Activated CD4-positive, alpha-beta memory T cell treated with anti-CD3 and anti-CD28 coated beads for 36 hours (primary cell): ENCODE measurements at regions not wholly inside any gene's neighbourhood (a gene's known extent, or its start where the extent isn't known, plus 50 kb on each side); places are given as distances from the start of the nearest gene placed in this dataset.
"Not testable (repeated sequence)": the region's sequence is repeated elsewhere in the genome, so short reads cannot be mapped to it uniquely, and the experiment has no call there.

ENCODE experiments used
- CTCF ChIA-PET: fragments of 350-600 bp; sonication (Branson Sonifier 250); formaldehyde crosslinking; loops from one replicate; lab custom pipeline; 2021; ENCODE audit warnings: antibody characterized with exemption, inconsistent platforms; lab: Charles Lee
- POLR2A ChIA-PET: fragments of 350-600 bp; sonication (Branson Sonifier 250); formaldehyde crosslinking; loops from one replicate; lab custom pipeline; 2021; ENCODE audit warnings: antibody characterized with exemption; lab: Charles Lee
- DNase-seq: peaks from one replicate; pipeline ENCODE4 v3.0.0-alpha.2; 2020
- H3K27ac Mint-ChIP-seq: one replicate; pipeline ENCODE4 v1.8.0; 2021; ENCODE audit warnings: mixed read lengths
- H3K27me3 Mint-ChIP-seq: one replicate; pipeline ENCODE4 v1.8.0; 2021; ENCODE audit warnings: mixed read lengths
- H3K36me3 Mint-ChIP-seq: one replicate; pipeline ENCODE4 v1.8.0; 2021; ENCODE audit warnings: mixed read lengths
- H3K4me1 Mint-ChIP-seq: one replicate; pipeline ENCODE4 v1.8.0; 2021; ENCODE audit warnings: low read depth, mixed read lengths
- H3K4me3 Mint-ChIP-seq: one replicate; pipeline ENCODE4 v1.8.0; 2021; ENCODE audit warnings: mild to moderate bottlenecking, mixed read lengths
- H3K9me3 Mint-ChIP-seq: one replicate; pipeline ENCODE4 v1.8.0; 2021; ENCODE audit warnings: mixed read lengths
- intact Hi-C: fragments of 100-400 bp; cut with micrococcal nuclease; formaldehyde crosslinking; loops from one replicate; pipeline ENCODE4 v1.15.1; 2023

DNA sequence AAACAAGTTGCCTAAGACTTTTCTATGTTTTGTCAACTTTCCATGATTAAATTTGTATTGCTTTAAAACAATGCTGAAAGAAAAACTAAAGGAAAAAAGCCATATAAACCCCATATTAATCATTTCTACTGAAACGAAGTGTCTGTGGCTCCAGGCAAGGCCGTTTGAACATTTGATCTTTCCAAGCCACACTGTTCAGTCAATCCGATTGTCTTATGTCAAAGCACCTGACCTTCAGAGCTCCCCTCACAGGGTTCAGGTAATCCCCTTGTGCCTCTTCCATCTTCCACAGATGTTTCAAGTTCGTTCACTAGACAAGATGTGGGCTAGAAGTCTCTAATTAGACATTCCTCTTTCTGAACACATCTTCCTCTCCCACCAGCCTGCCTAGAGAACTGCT lies 177.1 kb upstream of the NUDT10 start:
- no peak for DNase-seq
- intact Hi-C loops: no loop called here
- no peak overlapping the region for H3K4me3 Mint-ChIP-seq
- ChIA-PET POLR2A (no interaction called here), CTCF (interaction anchor here (1.1 kb wide), 1 partner anchor 9 kb away, joined by 3 read pairs; no protein-coding TSS in a partner anchor)
- H3K36me3 Mint-ChIP-seq: no peaks in the 10 kb centered on the region
- no peaks in the 10 kb centered on the region for H3K9me3 Mint-ChIP-seq
- no peaks in the 10 kb centered on the region for H3K27me3 Mint-ChIP-seq
- no peak overlapping the region for H3K27ac Mint-ChIP-seq
- H3K4me1 Mint-ChIP-seq: peaks cover 2% of the 10 kb centered on the region

- ChIA-PET POLR2A (no interaction called here), CTCF (no interaction called here)
- H3K4me3 Mint-ChIP-seq: no peak overlapping the region
- no peaks in the 10 kb centered on the region for H3K9me3 Mint-ChIP-seq
- no peaks in the 10 kb centered on the region for H3K36me3 Mint-ChIP-seq
- no peak for DNase-seq
- intact Hi-C loops: no loop called here
- H3K27ac Mint-ChIP-seq: no peak overlapping the region
- H3K4me1 Mint-ChIP-seq: peaks cover 2% of the 10 kb centered on the region
- H3K27me3 Mint-ChIP-seq: no peaks in the 10 kb centered on the region
Observed at GRCh38 chrX:51158231-51158630, 174.4 kb upstream of the NUDT10 start.

GRCh38 chrX:51159378-51159777 lies 173.2 kb upstream of the NUDT10 start:
- CTCF ChIA-PET, H3K27ac Mint-ChIP-seq, H3K4me1 Mint-ChIP-seq, intact Hi-C loops, H3K9me3 Mint-ChIP-seq, H3K27me3 Mint-ChIP-seq, POLR2A ChIA-PET, H3K4me3 Mint-ChIP-seq, H3K36me3 Mint-ChIP-seq, DNase-seq: not testable (repeated sequence)

- no peak overlapping the region for H3K27ac Mint-ChIP-seq
- H3K4me3 Mint-ChIP-seq: no peak overlapping the region
- no peaks in the 10 kb centered on the region for H3K4me1 Mint-ChIP-seq
- intact Hi-C loops: no loop called here
- ChIA-PET POLR2A (no interaction called here), CTCF (no interaction called here)
- H3K36me3 Mint-ChIP-seq: no peaks in the 10 kb centered on the region
- H3K9me3 Mint-ChIP-seq: no peaks in the 10 kb centered on the region
- DNase-seq: no peak
- no peaks in the 10 kb centered on the region for H3K27me3 Mint-ChIP-seq
Observed at GRCh38 chrX:51163730-51164129, 168.9 kb upstream of the NUDT10 start.

- H3K36me3 Mint-ChIP-seq, intact Hi-C loops, DNase-seq, H3K27me3 Mint-ChIP-seq, CTCF ChIA-PET, H3K4me3 Mint-ChIP-seq, H3K27ac Mint-ChIP-seq, H3K9me3 Mint-ChIP-seq, H3K4me1 Mint-ChIP-seq, POLR2A ChIA-PET: not testable (repeated sequence)
Observed at GRCh38 chrX:51178356-51178900, 154.2 kb upstream of the NUDT10 start.

DNA sequence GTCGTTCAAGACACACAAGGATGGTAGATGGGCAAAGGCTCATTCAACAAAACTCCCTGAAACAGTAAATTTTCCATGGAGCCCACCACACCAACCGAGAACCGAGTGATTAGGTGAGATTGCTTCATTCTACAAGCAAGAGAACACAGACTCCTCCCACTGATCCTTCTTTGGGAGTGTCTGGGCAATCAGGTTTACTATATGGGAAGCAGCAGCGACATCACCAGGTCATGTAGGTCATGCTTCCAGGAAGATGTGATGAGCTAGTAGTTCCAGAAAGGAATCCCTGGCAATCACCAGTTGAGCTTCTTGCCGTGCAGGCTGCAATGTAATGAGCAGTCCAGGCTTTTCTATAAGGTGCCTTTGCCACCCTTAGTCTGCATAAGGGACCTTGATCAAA lies 152.8 kb upstream of the NUDT10 start:
- intact Hi-C loops, POLR2A ChIA-PET, H3K27ac Mint-ChIP-seq, H3K27me3 Mint-ChIP-seq, H3K4me1 Mint-ChIP-seq, H3K36me3 Mint-ChIP-seq, H3K9me3 Mint-ChIP-seq, H3K4me3 Mint-ChIP-seq, DNase-seq, CTCF ChIA-PET: not testable (repeated sequence)

DNA sequence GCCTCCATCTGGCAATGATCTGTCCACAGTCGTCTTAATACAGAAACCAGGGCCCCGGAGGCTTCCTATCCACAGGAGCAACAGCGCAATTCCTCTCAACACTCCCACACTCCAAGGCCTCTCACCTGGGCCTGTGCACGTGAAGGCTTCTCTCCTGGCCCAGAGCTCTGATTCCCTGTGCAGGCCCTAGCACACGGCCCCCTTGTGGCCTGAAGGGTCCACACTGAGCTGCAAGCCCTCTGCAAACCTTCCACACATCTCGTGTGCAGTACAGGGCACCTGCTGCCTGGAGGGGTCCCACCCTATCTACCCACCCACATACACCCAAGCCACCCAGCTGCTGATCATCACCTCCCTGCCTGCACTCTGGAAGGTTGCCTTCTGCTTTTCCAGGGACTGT lies 150.1 kb upstream of the NUDT10 start:
- DNase-seq: no peak
- H3K9me3 Mint-ChIP-seq: no peaks in the 10 kb centered on the region
- peaks cover 2% of the 10 kb centered on the region for H3K27me3 Mint-ChIP-seq
- no peaks in the 10 kb centered on the region for H3K4me1 Mint-ChIP-seq
- H3K27ac Mint-ChIP-seq: no peak overlapping the region
- no peaks in the 10 kb centered on the region for H3K36me3 Mint-ChIP-seq
- intact Hi-C loops: no loop called here
- ChIA-PET POLR2A (no interaction called here), CTCF (no interaction called here)
- H3K4me3 Mint-ChIP-seq: no peak overlapping the region

DNA sequence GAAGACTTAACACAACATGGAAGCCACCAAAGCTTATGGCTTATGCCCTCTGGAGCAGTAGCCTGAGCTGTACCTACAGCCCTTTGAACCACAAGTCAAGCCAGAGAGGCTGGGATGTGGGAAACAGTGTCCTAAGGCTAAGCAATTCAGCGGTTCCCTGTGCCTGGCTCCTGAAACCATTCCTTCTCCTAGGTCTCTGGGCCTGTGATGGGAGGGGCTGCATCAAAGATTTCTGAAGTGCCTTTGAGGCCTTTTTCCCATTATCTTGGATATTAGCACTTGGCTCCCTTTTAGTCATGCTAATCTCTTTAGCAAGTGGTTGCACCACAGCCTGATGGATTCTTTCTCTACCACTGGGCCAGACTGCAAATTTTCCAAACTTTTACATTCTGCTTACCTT lies 140.5 kb upstream of the NUDT10 start:
- ChIA-PET POLR2A (no interaction called here), CTCF (no interaction called here)
- DNase-seq: no peak
- no peak overlapping the region for H3K4me3 Mint-ChIP-seq
- intact Hi-C loops: no loop called here
- peaks cover 8% of the 10 kb centered on the region for H3K36me3 Mint-ChIP-seq
- H3K27me3 Mint-ChIP-seq: no peaks in the 10 kb centered on the region
- H3K9me3 Mint-ChIP-seq: peaks cover 19% of the 10 kb centered on the region
- H3K4me1 Mint-ChIP-seq: no peaks in the 10 kb centered on the region
- no peak overlapping the region for H3K27ac Mint-ChIP-seq

GRCh38 chrX:51215266-51215665 lies 117.4 kb upstream of the NUDT10 start:
- ChIA-PET CTCF (no interaction called here), POLR2A (no interaction called here)
- no peak for DNase-seq
- intact Hi-C loops: no loop called here
- H3K4me3 Mint-ChIP-seq: no peak overlapping the region
- no peaks in the 10 kb centered on the region for H3K27me3 Mint-ChIP-seq
- no peak overlapping the region for H3K27ac Mint-ChIP-seq
- H3K36me3 Mint-ChIP-seq: no peaks in the 10 kb centered on the region
- no peaks in the 10 kb centered on the region for H3K4me1 Mint-ChIP-seq
- H3K9me3 Mint-ChIP-seq: no peaks in the 10 kb centered on the region

- no peak for DNase-seq
- CTCF ChIA-PET: no interaction called here
- Mint-ChIP-seq H3K4me3 (no peak overlapping the region), H3K4me1 (no peaks in the 10 kb centered on the region), H3K9me3 (no peaks in the 10 kb centered on the region), H3K27me3 (no peaks in the 10 kb centered on the region), H3K36me3 (no peaks in the 10 kb centered on the region), H3K27ac (no peak overlapping the region)
- POLR2A ChIA-PET: interaction anchor here (0.6 kb wide), 1 partner anchor 370 kb away, joined by 3 read pairs; no protein-coding TSS in a partner anchor
- intact Hi-C loops: no loop called here
Observed at GRCh38 chrX:51215856-51216255, 116.8 kb upstream of the NUDT10 start.

DNA sequence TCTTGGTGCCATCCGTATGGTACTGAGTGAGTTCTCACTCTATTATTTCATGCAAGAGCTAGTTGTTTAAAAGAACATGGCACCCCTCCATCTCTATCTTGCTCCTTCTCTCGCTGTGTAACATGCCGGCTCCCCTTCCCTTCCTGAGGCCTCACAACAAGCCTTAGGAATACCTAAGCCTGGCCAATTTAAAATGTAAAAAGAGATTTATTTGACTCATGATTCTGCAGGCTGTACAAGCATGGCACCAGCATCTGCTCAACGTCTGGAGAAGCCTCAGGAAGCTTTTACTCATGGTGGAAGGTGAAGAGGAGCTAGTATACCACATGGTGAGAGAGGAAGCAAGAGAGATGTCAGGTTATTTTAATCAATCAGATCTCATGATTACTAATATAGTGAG lies 90.4 kb upstream of the NUDT10 start:
- H3K9me3 Mint-ChIP-seq: peaks cover 35% of the 10 kb centered on the region
- H3K4me3 Mint-ChIP-seq: no peak overlapping the region
- intact Hi-C loops: no loop called here
- no peaks in the 10 kb centered on the region for H3K27me3 Mint-ChIP-seq
- CTCF ChIA-PET: interaction anchor here (0.7 kb wide), 1 partner anchor 178 kb away, joined by 4 read pairs; no protein-coding TSS in a partner anchor
- no peak for DNase-seq
- H3K4me1 Mint-ChIP-seq: no peaks in the 10 kb centered on the region
- H3K27ac Mint-ChIP-seq: no peak overlapping the region
- POLR2A ChIA-PET: no interaction called here
- H3K36me3 Mint-ChIP-seq: peaks cover 26% of the 10 kb centered on the region

DNA sequence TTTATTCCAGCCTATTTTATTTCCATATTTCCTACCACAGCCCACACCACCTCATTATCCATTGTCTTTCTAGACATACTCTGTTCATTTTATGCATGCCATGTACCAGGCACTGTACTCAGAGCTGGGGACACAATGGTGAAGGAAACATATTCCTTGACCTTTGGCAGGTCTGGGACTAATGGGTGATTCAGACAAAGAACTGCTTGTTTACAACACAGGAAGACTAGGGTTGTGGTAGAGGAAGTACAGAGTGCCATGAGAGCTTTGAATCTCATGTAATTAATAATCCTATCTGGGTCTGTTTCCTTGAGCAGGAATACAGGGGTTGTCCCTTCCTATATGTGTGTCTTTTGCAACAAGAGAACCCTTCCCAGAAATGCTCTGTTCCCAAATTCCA lies 75.1 kb upstream of the NUDT10 start:
- no peaks in the 10 kb centered on the region for H3K27me3 Mint-ChIP-seq
- no peaks in the 10 kb centered on the region for H3K4me1 Mint-ChIP-seq
- no peaks in the 10 kb centered on the region for H3K36me3 Mint-ChIP-seq
- H3K9me3 Mint-ChIP-seq: peaks cover 3% of the 10 kb centered on the region
- intact Hi-C loops: no loop called here
- POLR2A ChIA-PET: no interaction called here
- H3K4me3 Mint-ChIP-seq: no peak overlapping the region
- no peak overlapping the region for H3K27ac Mint-ChIP-seq
- DNase-seq: no peak
- CTCF ChIA-PET: no interaction called here

DNA sequence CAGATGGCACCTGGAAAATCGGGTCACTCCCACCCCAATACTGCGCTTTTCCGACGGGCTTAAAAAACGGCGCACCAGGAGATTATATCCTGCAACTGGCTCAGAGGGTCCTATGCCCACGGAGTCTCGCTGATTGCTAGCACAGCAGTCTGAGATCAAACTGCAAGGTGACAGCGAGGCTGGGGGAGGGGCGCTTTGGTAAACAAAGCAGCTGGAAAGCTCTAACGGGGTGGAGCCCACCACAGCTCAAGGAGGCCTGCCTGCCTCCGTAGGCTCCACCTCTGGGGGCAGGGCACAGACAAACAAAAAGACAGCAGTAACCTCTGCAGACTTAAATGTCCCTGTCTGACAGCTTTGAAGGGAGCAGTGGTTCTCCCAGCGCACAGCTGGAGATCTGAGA lies 70.4 kb upstream of the NUDT10 start:
- H3K27ac Mint-ChIP-seq, intact Hi-C loops, POLR2A ChIA-PET: not testable (repeated sequence)

More for the DNA sequence above, 70.4 kb upstream of the NUDT10 start:
- CTCF ChIA-PET, H3K27me3 Mint-ChIP-seq, H3K4me3 Mint-ChIP-seq, H3K36me3 Mint-ChIP-seq, H3K9me3 Mint-ChIP-seq, H3K4me1 Mint-ChIP-seq, DNase-seq: not testable (repeated sequence)
